HG02610 (cell line): ENCODE measurements at regions not wholly inside any gene's neighbourhood (a gene's known extent, or its start where the extent isn't known, plus 50 kb on each side); places are given as distances from the start of the nearest gene placed in this dataset.

Source experiments
- ATAC-seq: cut with Tn5 transposase; IDR thresholded peaks from one replicate; pipeline ENCODE4 v1.9.1; 2021; ENCODE audit warnings: mild to moderate bottlenecking, moderate library complexity; ENCODE audit not compliant: unreplicated experiment

- no peak for ATAC-seq
These were observed 197.2 kb upstream of the ID2 start for GRCh38 chr2:8484502-8485283.

- no peak for ATAC-seq
These were observed 196.1 kb upstream of the ID2 start for GRCh38 chr2:8485736-8486135.

- no peak for ATAC-seq
These were observed 195.7 kb upstream of the ID2 start for GRCh38 chr2:8486141-8486540.

- ATAC-seq, result peak; percentile 7
These were observed 194.4 kb upstream of the ID2 start for GRCh38 chr2:8487461-8487932.

GRCh38 chr2:8488001-8488738 is 193.7 kb upstream of the ID2 start:
- ATAC-seq, result peak; percentile 86

GRCh38 chr2:8489221-8489620 is 192.6 kb upstream of the ID2 start:
- no peak for ATAC-seq

- no peak for ATAC-seq
These were observed 192.1 kb upstream of the ID2 start for GRCh38 chr2:8489751-8490150.

GRCh38 chr2:8490166-8490721 is 191.6 kb upstream of the ID2 start:
- ATAC-seq, result no peak

GRCh38 chr2:8491296-8492027 is 190.4 kb upstream of the ID2 start:
- no peak for ATAC-seq

GRCh38 chr2:8494151-8494550 is 187.7 kb upstream of the ID2 start:
- ATAC-seq, result no peak

GRCh38 chr2:8494589-8494988 is 187.3 kb upstream of the ID2 start:
- no peak for ATAC-seq

GRCh38 chr2:8495189-8495989 is 186.5 kb upstream of the ID2 start:
- ATAC-seq, result no peak

GRCh38 chr2:8496079-8496478 is 185.8 kb upstream of the ID2 start:
- ATAC-seq, result no peak

GRCh38 chr2:8496617-8497016 is 185.2 kb upstream of the ID2 start:
- ATAC-seq, result no peak

- ATAC-seq, result no peak
These were observed 182.9 kb upstream of the ID2 start for GRCh38 chr2:8498994-8499393.

- no peak for ATAC-seq
These were observed 181.5 kb upstream of the ID2 start for GRCh38 chr2:8500124-8501054.

- ATAC-seq, result no peak
These were observed 180.7 kb upstream of the ID2 start for GRCh38 chr2:8501061-8501720.

GRCh38 chr2:8502316-8502715 is 179.5 kb upstream of the ID2 start:
- ATAC-seq, result no peak
